Natural killer cell treated with Interleukin-12 subunit alpha and Interleukin-12 subunit beta and Interleukin-15 and Interleukin-18, amount 100 ng/mL, for 72 hours (primary cell): ENCODE measurements at regions not wholly inside any gene's neighbourhood (a gene's known extent, or its start where the extent isn't known, plus 50 kb on each side); places are given as distances from the start of the nearest gene placed in this dataset.

Experiments
- ATAC-seq, 2 donors: fragments of 150-1000 bp; cut with Tn5 transposase in 1 of 2; sonication (Bioruptor Pico), chemical (Tn5 transposase) in 1 of 2; 2 replicates each; pipeline ENCODE4 v1.10.0; 2021
- DNase-seq: peaks from one replicate; pipeline ENCODE4 v3.0.0; 2022; ENCODE audit warnings: low spot score
- H3K27ac Mint-ChIP-seq, 2 donors: 1 replicate in 1 of 2; 2 replicates in 1 of 2; pipeline ENCODE4 v1.8.0; 2022; ENCODE audit warnings: mixed read lengths in 2 of 2, mild to moderate bottlenecking in 1 of 2, moderate library complexity in 1 of 2
- H3K27me3 Mint-ChIP-seq, 2 donors: 1 replicate in 1 of 2; 2 replicates in 1 of 2; pipeline ENCODE4 v1.8.0; 2022; ENCODE audit warnings: mixed read lengths in 2 of 2
- H3K36me3 Mint-ChIP-seq: one replicate; pipeline ENCODE4 v1.8.0; 2022; ENCODE audit warnings: mixed read lengths
- H3K4me1 Mint-ChIP-seq, 2 donors: 1 replicate in 1 of 2; 2 replicates in 1 of 2; pipeline ENCODE4 v1.8.0; 2022; ENCODE audit warnings: low read depth in 2 of 2, mixed read lengths in 2 of 2, mild to moderate bottlenecking in 1 of 2
- H3K4me3 Mint-ChIP-seq: one replicate; pipeline ENCODE4 v1.8.0; 2022; ENCODE audit warnings: mixed read lengths
- H3K9me3 Mint-ChIP-seq: 2 replicates; pipeline ENCODE4 v1.8.0; 2022; ENCODE audit warnings: mixed read lengths

- Mint-ChIP-seq H3K4me3 (no peak overlapping the region), H3K9me3 (no peaks in the 10 kb centered on the region), H3K27ac (no peak overlapping the region), H3K36me3 (no peaks in the 10 kb centered on the region), H3K27me3 (peaks cover 4 to 19% of the 10 kb centered on the region in 2 donors), H3K4me1 (no peaks in the 10 kb centered on the region)
- ATAC-seq (no peak), DNase-seq (no peak)
Observed at GRCh38 chr12:90243211-90243610, 534.6 kb upstream of the ATP2B1 start.

GRCh38 chr12:90239732-90240260 is 531.2 kb upstream of the ATP2B1 start:
- Mint-ChIP-seq H3K36me3 (no peaks in the 10 kb centered on the region), H3K27ac (no peak overlapping the region), H3K4me3 (no peak overlapping the region), H3K9me3 (no peaks in the 10 kb centered on the region), H3K27me3 (peaks cover 7 to 25% of the 10 kb centered on the region in 2 donors), H3K4me1 (peaks cover 0 to 2% of the 10 kb centered on the region in 2 donors)
- DNase-seq (no peak), ATAC-seq (no peak)

- H3K36me3 Mint-ChIP-seq = no peaks in the 10 kb centered on the region
- no peak overlapping the region for H3K4me3 Mint-ChIP-seq
- ATAC-seq (no peak), DNase-seq (no peak)
- H3K9me3 Mint-ChIP-seq = no peaks in the 10 kb centered on the region
- peaks cover 7 to 24% of the 10 kb centered on the region in 2 donors for H3K27me3 Mint-ChIP-seq
- H3K27ac Mint-ChIP-seq = no peak overlapping the region
- H3K4me1 Mint-ChIP-seq = peaks cover 0 to 2% of the 10 kb centered on the region in 2 donors
Observed at GRCh38 chr12:90238663-90239271, 530.1 kb upstream of the ATP2B1 start.

GRCh38 chr12:90237841-90238240 is 529.2 kb upstream of the ATP2B1 start:
- no peak for ATAC-seq
- no peaks in the 10 kb centered on the region for H3K36me3 Mint-ChIP-seq
- no peak for DNase-seq
- H3K4me3 Mint-ChIP-seq = no peak overlapping the region
- peaks cover 7 to 25% of the 10 kb centered on the region in 2 donors for H3K27me3 Mint-ChIP-seq
- H3K27ac Mint-ChIP-seq = no peak overlapping the region
- no peaks in the 10 kb centered on the region for H3K9me3 Mint-ChIP-seq
- peaks cover 0 to 2% of the 10 kb centered on the region in 2 donors for H3K4me1 Mint-ChIP-seq

GRCh38 chr12:90235642-90236041 is 527.0 kb upstream of the ATP2B1 start:
- DNase-seq = no peak
- Mint-ChIP-seq H3K36me3 (no peaks in the 10 kb centered on the region), H3K27me3 (peaks cover 6 to 25% of the 10 kb centered on the region in 2 donors), H3K27ac (no peak overlapping the region), H3K4me1 (peaks cover 0 to 2% of the 10 kb centered on the region in 2 donors), H3K9me3 (no peaks in the 10 kb centered on the region), H3K4me3 (no peak overlapping the region)
- no peak for ATAC-seq

- no peak overlapping the region for H3K27ac Mint-ChIP-seq
- no peak for ATAC-seq
Observed at GRCh38 chr12:90234472-90234871, 525.8 kb upstream of the ATP2B1 start.

GRCh38 chr12:90233168-90234100 is 524.8 kb upstream of the ATP2B1 start:
- DNase-seq (no peak), ATAC-seq (no peak)
- Mint-ChIP-seq H3K4me3 (no peak overlapping the region), H3K36me3 (no peaks in the 10 kb centered on the region), H3K9me3 (no peaks in the 10 kb centered on the region), H3K27me3 (peaks cover 5 to 25% of the 10 kb centered on the region in 2 donors), H3K4me1 (peaks cover 0 to 2% of the 10 kb centered on the region in 2 donors), H3K27ac (no peak overlapping the region)

More at GRCh38 chr12:90234472-90234871, 525.8 kb upstream of the ATP2B1 start:
- Mint-ChIP-seq H3K9me3 (no peaks in the 10 kb centered on the region), H3K36me3 (no peaks in the 10 kb centered on the region), H3K27me3 (peaks cover 5 to 25% of the 10 kb centered on the region in 2 donors), H3K4me3 (no peak overlapping the region), H3K4me1 (peaks cover 0 to 2% of the 10 kb centered on the region in 2 donors)
- DNase-seq = no peak

- no peaks in the 10 kb centered on the region for H3K9me3 Mint-ChIP-seq
- no peaks in the 10 kb centered on the region for H3K36me3 Mint-ChIP-seq
- H3K27ac Mint-ChIP-seq = no peak overlapping the region
- H3K27me3 Mint-ChIP-seq = peaks cover 0 to 11% of the 10 kb centered on the region in 2 donors
- H3K4me3 Mint-ChIP-seq = no peak overlapping the region
- no peaks in the 10 kb centered on the region for H3K4me1 Mint-ChIP-seq
- DNase-seq (no peak), ATAC-seq (no peak)
Observed at GRCh38 chr12:90229407-90230170, 521.0 kb upstream of the ATP2B1 start.

- ATAC-seq (no peak), DNase-seq (no peak)
- no peaks in the 10 kb centered on the region for H3K9me3 Mint-ChIP-seq
- no peak overlapping the region for H3K27ac Mint-ChIP-seq
- H3K36me3 Mint-ChIP-seq = no peaks in the 10 kb centered on the region
- no peak overlapping the region for H3K4me3 Mint-ChIP-seq
- H3K27me3 Mint-ChIP-seq = peaks cover 0 to 4% of the 10 kb centered on the region in 2 donors
- H3K4me1 Mint-ChIP-seq = no peaks in the 10 kb centered on the region
Observed at GRCh38 chr12:90226211-90226610, 517.6 kb upstream of the ATP2B1 start.

GRCh38 chr12:90216815-90217214 is 508.2 kb upstream of the ATP2B1 start:
- Mint-ChIP-seq H3K4me1 (peaks cover 0 to 3% of the 10 kb centered on the region in 2 donors), H3K27ac (no peak overlapping the region), H3K4me3 (no peak overlapping the region), H3K36me3 (no peaks in the 10 kb centered on the region), H3K9me3 (no peaks in the 10 kb centered on the region), H3K27me3 (peaks cover 7% of the 10 kb centered on the region in 2 donors)
- ATAC-seq (no peak), DNase-seq (no peak)

- Mint-ChIP-seq H3K36me3 (no peaks in the 10 kb centered on the region), H3K27me3 (peaks cover 4 to 7% of the 10 kb centered on the region in 2 donors), H3K9me3 (peaks cover 3% of the 10 kb centered on the region), H3K27ac (no peak overlapping the region), H3K4me3 (no peak overlapping the region), H3K4me1 (peaks cover 0 to 3% of the 10 kb centered on the region in 2 donors)
- ATAC-seq = no peak
- no peak for DNase-seq
Observed at GRCh38 chr12:90216020-90216552, 507.4 kb upstream of the ATP2B1 start.

GRCh38 chr12:90211017-90211416 is 502.4 kb upstream of the ATP2B1 start:
- ATAC-seq (no peak), DNase-seq (no peak)
- peaks cover 5 to 13% of the 10 kb centered on the region in 2 donors for H3K27me3 Mint-ChIP-seq
- no peaks in the 10 kb centered on the region for H3K4me1 Mint-ChIP-seq
- no peak overlapping the region for H3K27ac Mint-ChIP-seq
- H3K4me3 Mint-ChIP-seq = no peak overlapping the region
- H3K9me3 Mint-ChIP-seq = peaks cover 14% of the 10 kb centered on the region
- H3K36me3 Mint-ChIP-seq = peaks cover 6% of the 10 kb centered on the region

- Mint-ChIP-seq H3K4me1 (no peaks in the 10 kb centered on the region), H3K4me3 (no peak overlapping the region), H3K27ac (no peak overlapping the region), H3K36me3 (peaks cover 6% of the 10 kb centered on the region), H3K9me3 (peaks cover 14% of the 10 kb centered on the region), H3K27me3 (peaks cover 5 to 19% of the 10 kb centered on the region in 2 donors)
- ATAC-seq (no peak), DNase-seq (no peak)
Observed at GRCh38 chr12:90209029-90209428, 500.4 kb upstream of the ATP2B1 start.
